ENCODE measurements at regions not wholly inside any gene's neighbourhood (a gene's known extent, or its start where the extent isn't known, plus 50 kb on each side); places are given as distances from the start of the nearest gene placed in this dataset.

GRCh38 chr9:29806937-29807618, 2233.8 kb upstream of the C9orf72 start (continued):
- no peak for TF ChIP-seq MGA (IDR thresholded peaks at IDR 0.05)

Data from K562 (cell line).